HEK293 (cell line): ENCODE measurements at regions not wholly inside any gene's neighbourhood (a gene's known extent, or its start where the extent isn't known, plus 50 kb on each side); places are given as distances from the start of the nearest gene placed in this dataset.

Source experiments
- CTCF ChIA-PET: fragments of 350-600 bp; formaldehyde crosslinking; extraction: SDS; loops from one replicate; lab custom pipeline; 2021; ENCODE audit warnings: antibody characterized with exemption; lab: Yijun Ruan, JAX
- POLR2A ChIA-PET: fragments of 300-600 bp; formaldehyde crosslinking; extraction: SDS; loops from one replicate; lab custom pipeline; 2020; ENCODE audit warnings: antibody characterized with exemption, inconsistent platforms; lab: Yijun Ruan, JAX
- H3K27ac ChIP-seq: fragments of 200-500 bp; sonication (Bioruptor generic); 2 replicates; pipeline ENCODE4 v1.5.1; 2014; ENCODE audit warnings: low read depth, low read length, control low read depth, inconsistent platforms; ENCODE audit errors: extremely low read depth
- H3K36me3 ChIP-seq, 2 experiments: fragments of 200-500 bp in 1 of 2; sonication (Bioruptor generic) in 1 of 2; 1 replicate in 1 of 2; 2 replicates in 1 of 2; pipeline ENCODE4 v1.5.1; 2014 to 2017; ENCODE audit warnings: inconsistent platforms in 2 of 2, low read length in 2 of 2; ENCODE audit not compliant: control insufficient read depth in 2 of 2, insufficient read depth in 1 of 2
- H3K4me1 ChIP-seq: fragments of 200-500 bp; sonication (Bioruptor generic); 2 replicates; pipeline ENCODE4 v1.5.1; 2014; ENCODE audit warnings: mild to moderate bottlenecking, low read length, inconsistent platforms; ENCODE audit not compliant: control insufficient read depth, insufficient read depth
- H3K4me3 ChIP-seq: 2 replicates; pipeline ENCODE4 v1.5.1; 2011; ENCODE audit warnings: low read depth, mild to moderate bottlenecking, control low read depth, low read length, moderate library complexity
- H3K9me3 ChIP-seq: fragments of 200-500 bp; sonication (Bioruptor generic); 2 replicates; pipeline ENCODE4 v1.5.1; 2014; ENCODE audit warnings: low read depth, low read length, inconsistent platforms; ENCODE audit not compliant: control insufficient read depth, insufficient read depth
- GFI1B ChIP-seq: fragments of 450-650 bp; formaldehyde crosslinking; IDR thresholded peaks from 2 replicates; pipeline ENCODE4 v1.5.1; 2016; ENCODE audit warnings: missing biosample characterization, missing genetic modification characterization
- GLI2 ChIP-seq: fragments of 450-650 bp; formaldehyde crosslinking; IDR thresholded peaks from 2 replicates; pipeline ENCODE4; 2017; ENCODE audit warnings: missing biosample characterization, missing genetic modification characterization, low read depth, borderline replicate concordance
- KLF7 ChIP-seq: fragments of 450-650 bp; formaldehyde crosslinking; IDR thresholded peaks from 2 replicates; pipeline ENCODE4 v1.5.1; 2016; ENCODE audit warnings: missing biosample characterization, missing genetic modification characterization, borderline replicate concordance
- PRDM6 ChIP-seq: fragments of 450-650 bp; formaldehyde crosslinking; IDR thresholded peaks from 2 replicates; pipeline ENCODE4 v1.5.1; 2017; ENCODE audit warnings: missing biosample characterization, missing genetic modification characterization
- REPIN1 ChIP-seq: fragments of 450-650 bp; formaldehyde crosslinking; IDR thresholded peaks from 2 replicates; pipeline ENCODE4 v1.5.1; 2017; ENCODE audit warnings: missing biosample characterization, missing genetic modification characterization, low read depth
- SCRT2 ChIP-seq: fragments of 450-650 bp; formaldehyde crosslinking; IDR thresholded peaks from 2 replicates; pipeline ENCODE4 v1.5.1; 2016; ENCODE audit warnings: missing biosample characterization, missing genetic modification characterization
- ZFP3 ChIP-seq: fragments of 450-650 bp; formaldehyde crosslinking; IDR thresholded peaks from 2 replicates; pipeline ENCODE4 v1.5.1; 2016; ENCODE audit warnings: low read depth, missing biosample characterization, missing genetic modification characterization
- ZIC2 ChIP-seq: fragments of 450-650 bp; formaldehyde crosslinking; IDR thresholded peaks from 2 replicates; pipeline ENCODE4 v1.5.1; 2016; ENCODE audit warnings: missing biosample characterization, missing genetic modification characterization
- ZNF174 ChIP-seq: fragments of 450-650 bp; formaldehyde crosslinking; IDR thresholded peaks from 2 replicates; pipeline ENCODE4 v1.5.0; 2017; ENCODE audit warnings: missing biosample characterization, mild to moderate bottlenecking, missing genetic modification characterization
- ZNF19 ChIP-seq: fragments of 450-650 bp; formaldehyde crosslinking; IDR thresholded peaks from 2 replicates; pipeline ENCODE4; 2016; ENCODE audit warnings: missing biosample characterization, missing genetic modification characterization, low read depth
- ZNF211 ChIP-seq: fragments of 450-650 bp; formaldehyde crosslinking; IDR thresholded peaks from 2 replicates; pipeline ENCODE4 v1.5.1; 2016; ENCODE audit warnings: low read depth, missing biosample characterization, missing genetic modification characterization
- ZNF223 ChIP-seq: fragments of 450-650 bp; formaldehyde crosslinking; IDR thresholded peaks from 2 replicates; pipeline ENCODE4 v1.5.1; 2016; ENCODE audit warnings: missing biosample characterization, missing genetic modification characterization
- ZNF423 ChIP-seq: fragments of 450-650 bp; formaldehyde crosslinking; IDR thresholded peaks from 2 replicates; pipeline ENCODE4 v1.5.1; 2016; ENCODE audit warnings: missing biosample characterization, missing genetic modification characterization
- ZNF513 ChIP-seq: fragments of 450-650 bp; IDR thresholded peaks from 2 replicates; pipeline ENCODE4 v1.5.1; 2018; ENCODE audit warnings: missing biosample characterization, missing genetic modification characterization
- ZNF518A ChIP-seq: fragments of 450-650 bp; formaldehyde crosslinking; conservative IDR thresholded peaks from 2 replicates; pipeline ENCODE4 v1.5.1; 2016; ENCODE audit warnings: low read depth, missing biosample characterization, missing genetic modification characterization
- ZNF610 ChIP-seq: fragments of 450-650 bp; formaldehyde crosslinking; IDR thresholded peaks from 2 replicates; pipeline ENCODE4 v1.5.1; 2016; ENCODE audit warnings: missing biosample characterization, missing genetic modification characterization, borderline replicate concordance
- ZNF785 ChIP-seq: fragments of 450-650 bp; formaldehyde crosslinking; IDR thresholded peaks from 2 replicates; pipeline ENCODE4 v1.5.1; 2016; ENCODE audit warnings: missing biosample characterization, missing genetic modification characterization

- no peaks in the 10 kb centered on the region for H3K4me1 ChIP-seq
- no peaks in the 10 kb centered on the region for H3K36me3 ChIP-seq
- H3K4me3 ChIP-seq = no peak overlapping the region
- no peak overlapping the region for H3K27ac ChIP-seq
- ChIA-PET POLR2A (no interaction called here), CTCF (interaction anchor here (0.6 kb wide), 1 partner anchor 933 kb away, joined by 3 read pairs; no protein-coding TSS in a partner anchor)
- no peak for TF ChIP-seq ZNF513 (tag by site-specific recombination)
- no peak for TF ChIP-seq ZNF211 (tag by site-specific recombination)
- no peak for TF ChIP-seq KLF7
- no peak for TF ChIP-seq PRDM6 (tag by site-specific recombination)
- no peak for TF ChIP-seq ZIC2 (tag by site-specific recombination)
- TF ChIP-seq GFI1B (tag by site-specific recombination) = no peak
- no peaks in the 10 kb centered on the region for H3K9me3 ChIP-seq
Observed at GRCh38 chrX:87874043-87874442, 356.4 kb downstream of the KLHL4 start.

GRCh38 chrX:87878926-87879325 lies 361.3 kb downstream of the KLHL4 start:
- Histone ChIP-seq H3K4me1 (no peaks in the 10 kb centered on the region), H3K4me3 (no peak overlapping the region), H3K36me3 (no peaks in the 10 kb centered on the region), H3K9me3 (no peaks in the 10 kb centered on the region; the same call in 1 of the 2 replicates), H3K27ac (no peak overlapping the region)
- ChIA-PET POLR2A (no interaction called here), CTCF (no interaction called here)
- TF ChIP-seq SCRT2 (tag by site-specific recombination) = no peak
- TF ChIP-seq ZNF211 (tag by site-specific recombination) = no peak
- TF ChIP-seq ZFP3 (tag by site-specific recombination) = no peak
- TF ChIP-seq ZNF423 (tag by site-specific recombination) = no peak
- TF ChIP-seq ZNF174 (tag by site-specific recombination) = no peak
- no peak for TF ChIP-seq GLI2
- no peak for TF ChIP-seq ZNF518A (tag by site-specific recombination)
- TF ChIP-seq ZNF785 = no peak
- no peak for TF ChIP-seq ZNF19

DNA sequence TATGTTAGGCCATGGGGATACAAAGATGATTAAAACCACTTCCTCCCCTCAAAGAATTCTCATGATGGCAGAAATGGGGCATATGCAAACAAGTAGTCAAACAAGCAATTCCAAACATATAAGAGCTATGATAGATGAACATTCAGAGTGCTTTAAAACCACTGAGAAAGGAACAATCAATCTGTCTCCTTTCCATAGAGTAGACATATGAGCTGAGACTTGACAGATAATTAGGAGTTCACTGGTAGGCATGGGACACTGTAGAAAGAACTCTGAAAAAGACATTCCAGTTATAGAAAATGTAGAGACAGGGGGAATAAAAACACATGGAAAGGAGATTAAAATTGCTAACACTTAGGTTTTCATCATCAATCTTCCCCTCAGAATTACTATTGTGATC lies 372.8 kb downstream of the KLHL4 start:
- Histone ChIP-seq H3K4me1 (no peaks in the 10 kb centered on the region), H3K27ac (no peak overlapping the region), H3K4me3 (no peak overlapping the region), H3K9me3 (no peaks in the 10 kb centered on the region; the same call in 1 of the 2 replicates), H3K36me3 (no peaks in the 10 kb centered on the region)
- ChIA-PET POLR2A (no interaction called here), CTCF (no interaction called here)
- TF ChIP-seq ZNF223 (tag by site-specific recombination) (no peak), REPIN1 (tag by site-specific recombination) (no peak), ZNF610 (no peak)
